SH-SY5Y (cell line): ENCODE measurements at regions not wholly inside any gene's neighbourhood (a gene's known extent, or its start where the extent isn't known, plus 50 kb on each side); places are given as distances from the start of the nearest gene placed in this dataset.

Experiments
- GATA2 ChIP-seq: IDR thresholded peaks from 2 replicates; pipeline ENCODE4 v1.6.1; 2011; ENCODE audit warnings: mild to moderate bottlenecking, low read depth, low read length
- GATA3 ChIP-seq: IDR thresholded peaks from 2 replicates; pipeline ENCODE4 v1.6.1; 2011; ENCODE audit warnings: low read depth, mild to moderate bottlenecking, low read length, moderate library complexity

DNA sequence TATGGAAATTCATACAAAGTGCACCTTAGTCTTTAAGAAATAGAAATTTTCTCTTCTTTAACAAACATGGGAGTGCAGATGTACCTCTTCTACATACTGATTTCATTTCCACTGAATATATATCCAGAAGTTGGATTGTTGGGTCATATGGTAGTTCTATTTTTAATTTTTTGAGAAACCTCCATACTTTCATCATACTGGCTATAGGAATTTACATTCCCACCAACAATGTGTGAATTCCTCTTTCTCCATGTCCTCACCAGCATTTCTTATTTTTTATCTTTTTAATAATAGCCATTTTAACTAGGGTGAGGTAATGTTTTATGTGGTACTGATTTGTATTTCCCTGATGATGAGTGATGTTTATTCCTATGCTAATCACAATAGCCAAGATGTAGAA is 87.5 kb downstream of the RGS2 start:
- no peak for TF ChIP-seq GATA3
- TF ChIP-seq GATA2, result no peak

DNA sequence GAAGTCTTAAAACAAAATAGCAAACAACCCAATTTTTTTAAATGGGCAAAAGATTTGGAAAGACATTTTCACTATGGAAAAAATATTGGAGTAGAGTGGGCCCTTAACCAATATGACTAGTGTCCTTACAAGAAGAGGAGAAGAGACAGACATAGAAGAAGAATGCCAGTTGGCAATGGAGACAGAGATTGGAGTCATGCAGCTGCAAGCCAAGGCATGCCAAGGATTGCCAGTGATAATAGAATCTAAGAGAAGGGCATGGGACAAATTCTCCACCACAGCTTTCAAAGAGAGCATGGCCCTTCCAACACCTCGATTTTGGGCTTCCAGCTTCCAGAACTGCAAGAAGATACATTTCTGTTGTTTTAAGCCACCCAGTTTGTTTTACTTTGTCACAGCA is 92.7 kb downstream of the RGS2 start:
- TF ChIP-seq GATA3, result no peak
- TF ChIP-seq GATA2, result no peak

DNA sequence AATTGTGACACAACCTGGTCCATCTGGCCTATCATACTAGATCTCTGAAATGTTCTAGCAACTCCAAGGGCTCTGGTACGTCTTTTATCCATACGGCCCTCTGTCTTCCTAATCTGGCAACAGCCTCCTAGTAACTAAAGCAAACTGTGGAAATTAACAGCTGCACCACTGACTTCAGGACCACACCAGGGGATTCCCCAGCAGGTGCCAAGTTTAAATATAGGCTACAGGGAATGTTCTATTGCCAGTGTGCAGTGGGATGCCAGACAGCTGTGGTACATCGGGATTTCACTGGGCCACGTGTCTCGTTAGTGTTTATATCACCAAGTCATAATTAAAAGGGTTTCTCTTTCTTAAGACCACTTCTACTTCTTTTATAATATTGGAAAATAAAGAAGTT is 94.3 kb downstream of the RGS2 start:
- TF ChIP-seq GATA3, result no peak
- TF ChIP-seq GATA2, result no peak

DNA sequence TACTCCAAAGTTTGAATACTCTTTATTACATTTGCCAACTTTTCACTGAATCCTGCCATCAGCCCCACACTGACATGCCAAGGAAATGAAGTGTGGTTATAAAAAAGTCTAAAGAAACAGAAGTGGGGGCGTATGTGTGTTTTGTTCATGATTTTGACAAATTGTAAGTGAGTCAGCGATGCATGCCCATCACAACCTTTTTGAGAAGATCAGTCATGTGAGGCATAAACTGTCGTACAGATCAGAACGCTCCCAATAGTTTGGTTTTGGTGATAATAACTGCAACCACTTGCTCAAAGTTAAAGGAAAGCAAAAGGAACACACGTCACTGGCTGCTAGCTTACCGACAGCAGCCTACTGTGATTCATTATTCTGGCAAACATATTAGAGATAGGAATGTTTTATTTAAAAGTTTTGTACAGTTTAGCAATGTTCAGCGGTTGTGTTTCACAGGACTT is 95.6 kb downstream of the RGS2 start:
- TF ChIP-seq GATA3 (no peak), GATA2 (no peak)

DNA sequence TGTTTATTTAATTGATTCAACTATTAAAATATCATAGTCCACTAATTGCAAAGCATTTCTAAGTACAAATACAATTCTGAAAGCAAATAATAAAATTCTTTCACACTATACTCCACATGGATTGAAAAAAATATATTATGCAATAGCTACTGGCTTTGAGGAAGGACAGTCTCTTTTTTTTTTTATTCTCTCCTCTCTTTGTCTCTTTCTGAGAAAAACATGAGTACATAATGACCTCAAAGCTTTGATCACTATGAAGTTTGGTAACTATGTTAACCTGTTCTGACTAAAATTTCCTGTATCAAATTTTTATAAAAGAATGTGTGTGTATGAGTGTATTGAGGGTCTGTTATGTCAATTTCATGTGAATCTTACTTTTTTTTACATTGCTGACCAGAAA is 96.2 kb downstream of the RGS2 start:
- TF ChIP-seq GATA2 (no peak), GATA3 (no peak)

DNA sequence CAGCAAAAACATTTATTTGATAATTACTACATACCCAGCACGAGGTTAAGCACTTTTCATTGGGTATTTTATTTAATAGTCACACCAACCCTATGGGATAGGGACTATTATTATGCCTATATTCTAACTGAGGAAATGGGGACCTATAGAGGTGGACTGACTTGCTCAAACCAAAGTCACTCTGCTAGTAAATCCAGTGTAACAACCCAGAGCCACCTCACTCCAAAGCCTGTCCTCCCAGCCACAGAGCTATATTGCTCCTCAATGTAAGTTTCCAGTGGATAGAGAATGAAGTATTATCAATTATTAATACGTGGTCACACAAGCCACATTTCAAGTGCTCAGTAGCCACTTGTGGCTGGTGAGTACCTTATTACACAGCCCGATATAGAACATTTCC is 97.5 kb downstream of the RGS2 start:
- TF ChIP-seq GATA3, result no peak
- TF ChIP-seq GATA2, result no peak

DNA sequence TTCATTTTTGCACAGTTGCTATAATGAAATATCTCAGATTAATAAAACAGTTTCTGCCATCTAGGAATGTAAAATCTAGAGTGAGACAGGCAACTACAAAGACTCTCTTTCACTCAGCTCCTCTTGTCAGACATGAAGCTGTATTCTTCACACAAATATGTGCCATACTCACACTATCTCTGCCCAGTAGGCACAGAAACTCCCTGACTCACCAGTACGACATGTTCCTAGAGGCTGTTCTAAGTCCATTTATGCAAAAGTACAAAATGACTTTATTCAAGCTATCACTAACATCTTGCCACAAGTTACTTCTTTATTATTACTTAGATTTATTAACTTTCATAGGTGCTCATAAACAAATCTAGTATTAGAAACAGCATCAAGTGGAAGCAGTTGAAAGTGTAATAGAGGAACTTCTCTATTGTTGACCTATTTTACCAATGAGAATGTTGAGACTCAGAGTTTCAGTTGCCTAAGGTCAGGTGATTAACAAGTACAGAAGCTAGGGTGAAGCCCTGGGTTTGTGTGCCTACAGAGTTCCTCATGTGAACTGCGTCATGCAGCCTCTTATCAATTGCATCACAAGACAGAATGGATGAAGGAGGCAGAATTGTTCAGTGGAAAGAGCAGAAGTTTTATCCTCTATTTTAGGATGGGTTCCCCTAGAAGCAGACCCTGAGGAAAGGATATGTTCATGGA is 98.9 kb downstream of the RGS2 start:
- TF ChIP-seq GATA3 (no peak), GATA2 (no peak)

DNA sequence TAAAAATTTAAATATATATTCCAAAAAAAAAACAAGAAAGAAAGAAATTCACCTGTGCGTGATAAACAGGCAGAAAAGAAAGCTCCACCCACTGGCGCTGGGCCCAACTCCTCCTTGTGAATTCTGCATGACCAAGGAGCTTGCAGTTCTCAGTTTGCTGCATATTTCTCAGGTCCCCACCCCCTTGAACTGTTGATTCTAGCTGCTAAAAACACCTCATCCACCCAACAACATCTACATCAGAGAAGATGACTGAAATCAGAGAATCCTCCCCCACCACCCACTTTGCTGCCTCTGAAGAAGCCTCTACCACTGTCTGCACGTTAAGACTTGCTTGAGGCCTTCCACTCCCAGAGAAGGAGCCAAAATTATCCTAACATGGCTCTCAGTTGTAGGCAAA is 104.8 kb downstream of the RGS2 start:
- no peak for TF ChIP-seq GATA2
- TF ChIP-seq GATA3, result no peak

DNA sequence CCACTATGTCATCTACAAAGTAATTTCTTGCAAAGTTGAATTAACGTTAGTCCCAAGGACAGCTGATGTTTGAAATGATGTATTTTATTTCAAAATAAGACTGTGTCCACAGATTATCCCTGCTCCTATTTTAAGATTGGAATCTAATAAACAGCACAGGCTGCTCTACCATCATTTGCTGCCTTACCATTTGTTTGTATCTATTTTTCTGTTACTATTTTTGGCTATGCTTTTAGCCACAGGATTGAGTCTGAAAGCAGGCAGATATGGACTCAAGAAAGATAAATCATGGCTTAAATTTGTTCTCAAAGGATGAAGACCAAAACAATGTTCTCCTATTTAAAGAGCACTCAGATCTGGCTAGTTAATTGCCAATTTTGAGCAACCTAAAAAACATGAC is 105.3 kb downstream of the RGS2 start:
- no peak for TF ChIP-seq GATA3
- TF ChIP-seq GATA2, result no peak

DNA sequence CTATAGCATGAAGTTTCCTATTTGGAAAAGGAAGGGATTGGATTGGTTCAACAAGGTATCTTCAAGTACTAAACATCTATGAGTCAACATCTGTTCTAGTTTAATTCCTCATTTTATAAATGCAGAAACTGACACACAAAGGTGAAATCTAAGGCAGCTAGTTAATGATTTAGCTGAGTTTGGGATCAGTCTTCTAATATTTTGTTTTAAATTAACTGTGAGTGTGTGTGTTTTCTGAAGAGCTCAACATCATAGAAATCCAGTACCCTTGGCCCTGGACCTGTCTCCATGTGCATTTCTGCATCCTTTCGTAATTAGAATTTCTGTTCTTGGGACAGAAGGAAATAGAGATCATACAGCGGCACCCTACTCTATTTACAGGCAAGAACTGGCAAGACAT is 105.9 kb downstream of the RGS2 start:
- TF ChIP-seq GATA2 (no peak), GATA3 (no peak)

DNA sequence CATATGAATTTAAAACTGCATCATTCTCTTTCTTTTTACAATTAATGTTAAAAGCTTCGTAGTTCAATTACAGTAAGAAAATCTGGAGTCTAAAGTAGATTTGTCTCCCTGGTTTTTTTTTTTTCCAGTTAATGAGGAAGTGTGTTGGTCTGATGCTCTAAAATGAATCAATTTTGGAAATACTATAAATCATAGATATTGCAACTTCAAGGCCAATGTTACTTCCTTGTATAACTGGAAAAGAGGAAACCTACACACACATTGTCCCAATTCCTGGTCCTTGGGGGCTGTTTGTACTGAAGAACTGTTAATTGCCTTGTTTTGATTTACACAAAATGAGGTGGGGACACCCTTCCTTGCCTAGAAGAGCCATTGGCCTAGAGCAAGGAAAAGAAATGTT is 107.2 kb downstream of the RGS2 start:
- TF ChIP-seq GATA3, result no peak
- TF ChIP-seq GATA2, result no peak

DNA sequence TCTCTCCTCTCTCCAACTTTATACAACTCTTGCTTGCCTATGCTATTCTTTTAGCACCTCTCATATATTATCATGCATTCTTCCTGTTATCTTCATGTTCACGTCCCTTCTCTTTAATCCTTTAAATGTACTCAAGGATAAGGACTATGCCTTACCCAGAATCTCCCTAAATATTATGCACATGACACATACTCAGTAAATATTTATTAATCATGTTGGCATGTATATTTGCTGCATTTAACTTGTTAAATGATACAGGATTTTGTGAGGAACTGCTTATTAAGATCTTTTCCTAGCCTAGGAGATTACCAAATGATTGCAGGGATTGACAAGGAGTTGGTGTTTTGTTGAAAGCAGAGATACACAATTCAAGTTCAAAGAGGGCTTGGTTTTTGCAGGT is 109.4 kb downstream of the RGS2 start:
- TF ChIP-seq GATA3 (no peak), GATA2 (no peak)

DNA sequence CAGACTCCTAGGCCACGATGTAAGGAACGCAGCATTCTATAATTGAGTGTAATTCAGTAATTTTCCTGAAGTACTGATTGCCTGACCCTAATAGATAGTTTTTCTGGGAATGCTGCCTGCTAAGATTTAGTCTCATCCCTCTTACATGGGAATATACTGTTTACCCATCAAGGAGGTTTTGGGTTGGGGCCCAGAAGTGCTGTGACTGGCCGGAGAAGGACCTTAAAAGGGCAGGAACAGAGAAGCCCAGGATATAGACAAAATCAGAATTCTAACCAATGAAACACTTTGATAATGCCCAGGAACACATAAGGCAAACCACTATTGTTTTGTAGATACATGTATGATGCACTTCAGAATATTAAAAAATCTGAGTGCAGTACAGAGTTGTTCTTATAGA is 111.6 kb downstream of the RGS2 start:
- TF ChIP-seq GATA2 (no peak), GATA3 (no peak)

DNA sequence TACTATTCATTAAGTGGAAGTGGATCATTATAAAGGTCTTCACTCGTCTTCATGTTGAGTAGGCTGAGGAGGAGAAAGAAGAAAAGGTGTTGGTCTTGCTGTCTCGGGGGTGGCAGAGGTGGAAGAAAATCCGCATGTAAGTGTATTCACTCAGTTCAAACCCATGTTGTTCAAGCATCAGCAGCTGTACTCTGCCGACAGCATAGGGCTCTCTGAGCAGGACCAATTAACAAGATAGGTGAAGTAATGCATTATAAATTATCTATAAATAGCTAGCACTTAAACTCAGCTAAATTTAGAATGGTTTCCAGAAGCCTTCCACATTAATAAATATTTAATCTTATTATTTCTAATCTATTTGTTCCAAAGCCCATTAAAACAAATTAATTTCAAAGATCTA is 116.8 kb downstream of the RGS2 start:
- TF ChIP-seq GATA2, result no peak
- no peak for TF ChIP-seq GATA3

DNA sequence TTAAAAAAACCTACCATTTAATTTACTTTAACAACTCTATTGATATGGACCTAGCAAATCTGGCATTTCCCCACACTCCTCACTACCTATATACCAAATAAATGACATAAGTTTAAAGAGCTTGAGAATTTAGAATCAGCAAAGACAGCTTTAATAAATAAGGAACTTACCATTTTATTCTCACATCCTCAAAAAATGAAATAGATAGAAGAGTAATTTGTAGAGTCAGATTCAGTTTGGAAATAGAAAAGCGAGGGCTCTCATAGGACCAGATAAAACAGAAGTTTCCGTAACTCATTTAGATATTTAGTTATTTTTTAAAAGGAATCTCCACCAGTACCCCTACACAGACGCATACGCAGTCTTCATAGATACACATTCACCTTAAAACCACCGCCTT is 117.9 kb downstream of the RGS2 start:
- no peak for TF ChIP-seq GATA3
- no peak for TF ChIP-seq GATA2

DNA sequence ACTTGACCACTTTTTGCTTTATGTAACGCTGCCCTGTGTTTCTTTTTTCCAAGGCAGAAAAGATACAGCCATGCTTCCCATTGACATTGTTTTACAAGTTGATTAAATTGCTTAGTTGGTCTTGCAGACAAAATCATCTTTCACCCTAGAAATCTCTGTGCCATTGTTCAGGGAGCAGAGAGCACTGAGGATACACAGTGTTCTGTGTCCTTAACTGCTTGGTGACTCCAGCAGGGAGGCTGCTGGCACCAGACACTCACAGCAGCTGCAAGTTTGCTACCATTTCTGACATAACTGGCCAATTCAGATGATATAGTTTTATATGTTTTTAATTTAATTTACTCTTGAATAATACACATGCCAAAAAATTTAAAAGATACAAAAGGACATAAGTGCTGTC is 118.7 kb downstream of the RGS2 start:
- TF ChIP-seq GATA3 (no peak), GATA2 (no peak)
